GM10266 (cell line): ENCODE measurements at regions not wholly inside any gene's neighbourhood (a gene's known extent, or its start where the extent isn't known, plus 50 kb on each side); places are given as distances from the start of the nearest gene placed in this dataset.
A peak's percentile ranks its signal among the peaks of the same experiment; 100 is the strongest.

Experiments
- DNase-seq: peaks from one replicate; pipeline ENCODE4 v3.0.0; 2012; ENCODE audit errors: extremely low spot score
- CTCF ChIP-seq: IDR thresholded peaks from 2 replicates; pipeline ENCODE4 v1.5.1; 2012; ENCODE audit warnings: mild to moderate bottlenecking, low read depth; ENCODE audit not compliant: control insufficient read depth, insufficient read depth; ENCODE audit errors: missing control alignments

DNA sequence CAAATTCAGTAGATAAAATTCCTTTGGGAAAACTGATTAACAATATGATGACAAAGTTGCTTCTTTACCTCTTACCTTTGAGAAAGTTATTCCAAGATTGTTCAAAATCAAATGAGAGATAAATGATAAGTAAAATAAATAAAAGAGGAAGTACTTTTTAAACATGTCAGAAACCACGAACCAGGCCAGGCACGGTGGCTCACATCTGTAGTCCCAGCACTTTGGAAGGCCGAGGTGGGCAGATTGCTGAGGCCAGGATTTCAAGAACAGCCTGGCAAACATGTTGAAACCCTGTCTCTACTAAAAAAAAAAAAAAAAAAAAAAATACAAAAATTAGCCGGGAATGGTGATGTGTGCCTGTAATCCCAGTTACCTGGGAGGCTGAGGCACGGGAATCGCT, 296.6 kb downstream of the HGF start:
- no peak for DNase-seq
- TF ChIP-seq CTCF, result no peak

DNA sequence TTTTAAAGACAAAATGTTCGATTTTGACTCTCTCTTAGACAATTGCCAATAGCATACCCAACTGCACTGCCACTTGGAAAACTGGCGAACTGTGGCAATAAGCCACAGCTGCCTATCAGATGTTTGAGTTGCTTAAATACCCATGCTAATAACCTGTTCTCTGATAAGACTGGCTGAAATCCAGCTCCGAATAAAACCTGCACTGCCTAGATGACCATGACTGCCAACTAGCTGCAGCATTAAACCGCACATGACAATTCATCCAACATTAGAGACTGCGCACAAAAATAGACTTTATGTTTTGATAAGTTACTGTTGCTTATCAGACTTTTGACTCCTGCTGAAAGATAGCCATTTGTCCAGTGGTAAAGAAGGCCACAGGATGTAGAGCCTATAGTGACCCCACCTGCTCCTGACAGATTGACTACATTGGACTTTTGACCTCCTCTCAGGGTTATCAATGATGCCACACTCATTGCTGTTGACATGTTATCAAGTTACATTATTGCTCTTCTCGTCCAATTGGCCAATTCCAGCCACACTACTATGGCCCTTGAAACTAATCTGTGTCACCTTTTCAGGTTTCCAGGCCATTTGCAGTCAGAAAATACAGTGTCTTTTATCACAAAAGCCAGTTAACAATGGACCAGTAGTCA, 299.0 kb downstream of the HGF start:
- DNase-seq, result no peak
- no peak for TF ChIP-seq CTCF

DNA sequence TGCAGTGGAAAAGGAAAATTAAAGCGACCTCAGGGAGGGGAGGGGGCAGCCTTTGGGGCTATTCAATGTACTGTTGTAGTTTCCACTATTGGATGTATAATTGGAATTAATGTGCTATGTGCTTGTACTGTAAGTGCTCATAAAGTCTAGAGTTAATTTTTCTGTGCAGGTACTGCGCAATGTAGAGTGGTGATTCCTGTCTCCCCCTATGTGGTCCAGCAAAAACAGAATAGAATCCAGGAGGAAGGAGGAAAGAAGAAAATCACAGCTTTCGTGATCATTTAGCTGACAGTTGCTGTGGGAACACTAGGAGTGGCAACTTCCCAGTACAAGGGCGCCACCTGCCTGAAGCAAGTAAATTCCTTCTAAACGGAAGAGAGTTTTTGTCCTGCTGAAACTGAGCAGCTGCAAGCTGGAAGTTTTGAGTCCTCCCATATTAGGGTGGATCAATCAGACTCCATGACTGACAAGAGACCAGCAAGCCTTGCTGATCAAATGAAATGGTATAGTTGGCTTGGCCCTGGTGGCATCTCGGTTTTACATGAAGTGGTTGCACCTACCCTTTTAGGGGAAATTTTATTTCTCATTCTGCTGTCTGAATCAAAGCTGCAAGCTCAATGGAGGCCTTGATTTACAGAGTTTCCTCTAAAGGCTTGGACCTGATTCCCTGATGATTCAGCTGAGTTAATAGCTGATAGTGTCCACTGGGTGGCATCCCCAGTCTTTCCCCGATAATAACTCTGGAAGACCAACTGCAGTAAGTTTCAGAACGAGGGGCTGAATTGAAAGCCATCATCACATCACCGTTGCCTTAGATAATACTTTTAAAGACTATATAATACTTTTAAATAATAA, 299.8 kb downstream of the HGF start:
- peak; percentile 24 for DNase-seq

GRCh38 chr7:81469153-81469868, 300.5 kb downstream of the HGF start:
- DNase-seq, result no peak
- TF ChIP-seq CTCF, result no peak

More for the DNA sequence above, 299.8 kb downstream of the HGF start:
- TF ChIP-seq CTCF, result peak; percentile 75

- DNase-seq, result no peak
- no peak for TF ChIP-seq CTCF
Measured at GRCh38 chr7:81468526-81468925, 301.3 kb downstream of the HGF start.

DNA sequence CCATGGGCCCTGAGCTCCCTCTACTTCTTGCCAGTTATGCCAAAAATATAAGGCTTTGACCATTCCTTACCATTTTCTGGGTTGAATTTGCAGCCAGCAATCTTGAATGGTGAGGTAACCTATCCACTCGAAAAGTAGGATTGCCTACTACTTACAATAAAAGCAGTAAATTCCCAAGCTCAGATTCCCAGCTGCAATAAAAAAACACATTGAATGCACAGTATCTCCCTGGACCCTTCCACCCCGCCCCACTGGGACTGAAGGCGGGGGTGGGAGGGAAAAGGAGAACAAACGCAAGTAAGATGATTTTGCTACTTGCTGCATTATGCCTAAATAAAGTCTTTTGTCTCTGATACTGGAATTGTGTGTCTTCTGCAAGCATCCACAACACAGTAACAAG, 301.9 kb downstream of the HGF start:
- no peak for TF ChIP-seq CTCF
- DNase-seq, result no peak
